IMR-90 (cell line): ENCODE measurements at regions not wholly inside any gene's neighbourhood (a gene's known extent, or its start where the extent isn't known, plus 50 kb on each side); places are given as distances from the start of the nearest gene placed in this dataset.

Experiments used
- ATAC-seq: fragments of 200-7000 bp; cut with Tn5 transposase; 2 replicates; pipeline ENCODE4 v1.9.1; 2020; ENCODE audit warnings: low read depth, mild to moderate bottlenecking, moderate library complexity
- BruUV-seq: library from RNA; stranded (reverse); fragments of 400-500 nt; replicated peaks from 2 replicates; lab custom pipeline; 2021; lab: Mats Ljungman, UMichigan
- CTCF ChIA-PET: fragments of 300-600 bp; formaldehyde crosslinking; extraction: SDS; loops from one replicate; lab custom pipeline; 2021; ENCODE audit warnings: antibody characterized with exemption; lab: Yijun Ruan, JAX
- POLR2A ChIA-PET: fragments of 300-600 bp; sonication (Branson Sonifier 250); formaldehyde crosslinking; loops from one replicate; lab custom pipeline; 2022; ENCODE audit warnings: antibody characterized with exemption; ENCODE audit not compliant: unreplicated experiment; lab: Charles Lee
- DNase-seq: peaks from one replicate; pipeline ENCODE4 v3.0.0; 2013
- H2AFZ ChIP-seq: replicated peaks from 2 replicates; pipeline ENCODE3; 2013; ENCODE audit warnings: low read length, mild to moderate bottlenecking; ENCODE audit not compliant: poor library complexity
- H2AK5ac ChIP-seq: 2 replicates; pipeline ENCODE4 v1.6.1; 2013; ENCODE audit warnings: low read depth, low read length, inconsistent platforms
- H2AK9ac ChIP-seq: replicated peaks from 2 replicates; pipeline ENCODE3; 2013; ENCODE audit warnings: mild to moderate bottlenecking, low read depth, low read length, moderate library complexity; ENCODE audit not compliant: poor library complexity
- H2BK120ac ChIP-seq: 2 replicates; pipeline ENCODE4 v1.6.1; 2013; ENCODE audit warnings: low read depth, low read length, inconsistent platforms
- H2BK15ac ChIP-seq: 3 replicates; pipeline ENCODE4 v1.6.1; 2013; ENCODE audit warnings: low read depth, low read length, inconsistent platforms
- H2BK20ac ChIP-seq: 2 replicates; pipeline ENCODE4 v1.6.1; 2013; ENCODE audit warnings: low read depth, mild to moderate bottlenecking, inconsistent platforms, low read length, moderate library complexity
- H2BK5ac ChIP-seq: 2 replicates; pipeline ENCODE4 v1.6.1; 2013; ENCODE audit warnings: mild to moderate bottlenecking, low read depth, low read length, inconsistent platforms; ENCODE audit not compliant: poor library complexity, severe bottlenecking
- H3K14ac ChIP-seq: replicated peaks from 2 replicates; pipeline ENCODE4 v1.6.1; 2013; ENCODE audit warnings: low read depth, low read length, inconsistent platforms
- H3K18ac ChIP-seq: 2 replicates; pipeline ENCODE4 v1.6.1; 2013; ENCODE audit warnings: low read depth, low read length, control low read depth
- H3K23ac ChIP-seq: 2 replicates; pipeline ENCODE4 v1.6.1; 2013; ENCODE audit warnings: low read depth, low read length, inconsistent platforms
- H3K27ac ChIP-seq: 2 replicates; pipeline ENCODE4 v1.5.1; 2013; ENCODE audit warnings: mild to moderate bottlenecking, control low read depth, low read length; ENCODE audit not compliant: insufficient read depth
- H3K27me3 ChIP-seq: 2 replicates; pipeline ENCODE4 v1.6.1; 2013; ENCODE audit warnings: low read length; ENCODE audit not compliant: control insufficient read depth, insufficient read depth
- H3K36me3 ChIP-seq: 2 replicates; pipeline ENCODE4 v1.6.1; 2013; ENCODE audit warnings: low read length, mixed read lengths; ENCODE audit not compliant: control insufficient read depth, insufficient read depth
- H3K4ac ChIP-seq: 2 replicates; pipeline ENCODE4 v1.6.1; 2013; ENCODE audit warnings: low read depth, low read length, inconsistent platforms
- H3K4me1 ChIP-seq: 2 replicates; pipeline ENCODE4 v1.6.1; 2013; ENCODE audit warnings: low read length, mixed read lengths; ENCODE audit not compliant: control insufficient read depth, insufficient read depth
- H3K4me2 ChIP-seq: 2 replicates; pipeline ENCODE4 v1.6.1; 2013; ENCODE audit warnings: low read depth, mild to moderate bottlenecking, control low read depth, low read length, moderate library complexity
- H3K4me3 ChIP-seq: 2 replicates; pipeline ENCODE4 v1.5.1; 2013; ENCODE audit warnings: low read depth, mild to moderate bottlenecking, control low read depth, low read length, moderate library complexity; ENCODE audit not compliant: insufficient read depth
- H3K56ac ChIP-seq: 2 replicates; pipeline ENCODE4 v1.6.1; 2013; ENCODE audit warnings: low read length, inconsistent platforms; ENCODE audit not compliant: insufficient read depth; ENCODE audit errors: extremely low read depth
- H3K79me1 ChIP-seq, 2 experiments: 2 replicates each; pipeline ENCODE4 v1.6.1; 2013; ENCODE audit warnings: low read length in 2 of 2, inconsistent platforms in 1 of 2, low read depth in 1 of 2
- H3K9ac ChIP-seq: 2 replicates; pipeline ENCODE4 v1.6.1; 2013; ENCODE audit warnings: low read depth, low read length, control low read depth
- H3K9me1 ChIP-seq: 2 replicates; pipeline ENCODE4 v1.6.1; 2013; ENCODE audit warnings: low read length, inconsistent platforms; ENCODE audit not compliant: insufficient read depth
- H3K9me3 ChIP-seq: 2 replicates; pipeline ENCODE4 v1.6.1; 2013; ENCODE audit warnings: low read length; ENCODE audit not compliant: control insufficient read depth, insufficient read depth
- H4K20me1 ChIP-seq: 2 replicates; pipeline ENCODE4 v1.6.1; 2013; ENCODE audit warnings: low read length, inconsistent platforms; ENCODE audit not compliant: insufficient read depth
- H4K5ac ChIP-seq: 2 replicates; pipeline ENCODE4 v1.6.1; 2013; ENCODE audit warnings: mild to moderate bottlenecking, low read depth, low read length, control low read depth
- H4K8ac ChIP-seq, 2 experiments: 2 replicates each; pipeline ENCODE4 v1.6.1; 2013; ENCODE audit warnings: low read depth in 2 of 2, low read length in 2 of 2, control low read depth in 1 of 2, inconsistent platforms in 1 of 2
- H4K91ac ChIP-seq: 2 replicates; pipeline ENCODE4 v1.6.1; 2013; ENCODE audit warnings: low read depth, low read length, inconsistent platforms; ENCODE audit not compliant: insufficient read depth
- BHLHE40 ChIP-seq: fragments of 150-350 bp; IDR thresholded peaks from 2 replicates; pipeline ENCODE4 v1.6.1; 2016; ENCODE audit warnings: mild to moderate bottlenecking, low read depth, low read length
- CTCF ChIP-seq: conservative IDR thresholded peaks from 2 replicates; pipeline ENCODE4 v1.5.1; 2012; ENCODE audit warnings: mild to moderate bottlenecking, low read depth, low read length, improper control_type of control experiment
- MAFK ChIP-seq: IDR thresholded peaks from 2 replicates; pipeline ENCODE4 v1.6.1; 2012; ENCODE audit warnings: low read depth, low read length, improper control_type of control experiment
- POLR2A ChIP-seq: IDR thresholded peaks from 2 replicates; pipeline ENCODE4 v1.6.1; 2012; ENCODE audit warnings: mild to moderate bottlenecking, low read depth, low read length
- RCOR1 ChIP-seq: IDR thresholded peaks from 2 replicates; pipeline ENCODE4 v1.6.1; 2012; ENCODE audit warnings: mild to moderate bottlenecking, low read length, improper control_type of control experiment; ENCODE audit not compliant: insufficient replicate concordance
- SMC3 ChIP-seq: fragments of 150-350 bp; IDR thresholded peaks from 2 replicates; pipeline ENCODE4 v1.6.1; 2016; ENCODE audit warnings: low read depth, mild to moderate bottlenecking, antibody characterized with exemption, low read length, moderate library complexity
- WGBS, 2 experiments: methylation state at CpG; one replicate each; pipeline versions ENCODE4 v1.1.5 to v1.1.7; 2013; ENCODE audit warnings: missing lambda C conversion rate in 2 of 2; ENCODE audit not compliant: insufficient read length in 1 of 2; ENCODE audit errors: extremely low coverage in 2 of 2; 5-methylcytosine and 5-hydroxymethylcytosine counted together
- dilution Hi-C: fragments of 300-500 bp; cut with HindIII; formaldehyde crosslinking; loops from one replicate; pipeline ENCODE4 v1.14.3; 2018; ENCODE audit warnings: low sequenced_read_pairs; ENCODE audit not compliant: unreplicated experiment
- in situ Hi-C: fragments of 300-500 bp; cut with MboI; formaldehyde crosslinking; loops from 3 replicates; pipeline ENCODE4 v1.14.3; 2019; ENCODE audit warnings: low sequenced_read_pairs, inconsistent platforms, mixed read lengths
- intact Hi-C: fragments of 100-400 bp; cut with micrococcal nuclease; formaldehyde crosslinking; loops from 2 replicates; pipeline ENCODE4 v1.10.0; 2022
- TF ChIP-seq, protein P1 (sequence below): fragments of 150-350 bp; IDR thresholded peaks from 2 replicates; pipeline ENCODE4 v1.6.1; 2017; ENCODE audit warnings: mild to moderate bottlenecking, antibody characterized with exemption, low read length, low read depth
- TF ChIP-seq, protein P2 (sequence below): fragments of 150-350 bp; IDR thresholded peaks from 2 replicates; pipeline ENCODE4 v1.6.1; 2016; ENCODE audit warnings: low read depth, mild to moderate bottlenecking, low read length, moderate library complexity, borderline replicate concordance

DNA sequence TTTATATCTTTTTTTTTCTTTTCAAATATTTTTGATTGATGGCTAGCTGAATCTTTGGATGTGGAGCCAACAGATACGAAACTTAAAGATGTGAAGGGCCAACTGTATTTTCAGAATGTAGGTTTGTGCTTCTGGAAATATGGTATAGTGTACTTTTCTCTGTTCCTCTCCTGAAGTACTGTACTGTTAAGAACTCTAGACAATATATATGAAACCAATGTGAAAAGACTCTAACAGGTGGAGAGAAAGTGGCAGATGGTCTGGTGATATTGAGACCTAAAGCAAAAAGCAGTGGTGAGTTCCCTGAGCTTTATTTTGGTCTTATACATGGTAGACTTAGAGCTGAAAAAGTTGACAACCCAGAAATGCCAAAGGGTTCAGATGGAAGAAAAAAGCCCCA is 185.0 kb upstream of the GRIN3A start:
- H4K8ac ChIP-seq: no peak overlapping the region
- H2BK15ac ChIP-seq: no peak overlapping the region
- in situ Hi-C loops: no loop called here
- no peak overlapping the region for H3K23ac ChIP-seq
- H3K9me3 ChIP-seq: peaks cover 8% of the 10 kb centered on the region
- ATAC-seq (no peak), DNase-seq (no peak)
- no peak overlapping the region for H3K4me3 ChIP-seq
- H4K5ac ChIP-seq: no peak overlapping the region
- H3K18ac ChIP-seq: no peak overlapping the region
- H3K27me3 ChIP-seq: no peaks in the 10 kb centered on the region
- no peak overlapping the region for H2BK5ac ChIP-seq
- no peaks in the 10 kb centered on the region for H3K9me1 ChIP-seq
- no peak overlapping the region for H2BK20ac ChIP-seq
- no peak overlapping the region for H3K56ac ChIP-seq
- no CpG with 5 or more reads among the region's 1 CpG for WGBS, 2 experiments
- no peak overlapping the region for H4K91ac ChIP-seq
- BruUV-seq: no TSS peak
- no peak overlapping the region for H2AK5ac ChIP-seq
- POLR2A ChIA-PET: no interaction called here
- no peak overlapping the region for H3K4me2 ChIP-seq
- dilution Hi-C loops: no loop called here
- no peak overlapping the region for H3K9ac ChIP-seq
- no peak overlapping the region for H2BK120ac ChIP-seq
- H2AK9ac ChIP-seq: no peak overlapping the region
- no peak overlapping the region for H3K4ac ChIP-seq
- intact Hi-C loops: no loop called here
- TF ChIP-seq BHLHE40 (no peak), MAFK (no peak), RCOR1 (no peak), SMC3 (no peak), CTCF (no peak), POLR2A (no peak)
- TF ChIP-seq, protein P1, sequence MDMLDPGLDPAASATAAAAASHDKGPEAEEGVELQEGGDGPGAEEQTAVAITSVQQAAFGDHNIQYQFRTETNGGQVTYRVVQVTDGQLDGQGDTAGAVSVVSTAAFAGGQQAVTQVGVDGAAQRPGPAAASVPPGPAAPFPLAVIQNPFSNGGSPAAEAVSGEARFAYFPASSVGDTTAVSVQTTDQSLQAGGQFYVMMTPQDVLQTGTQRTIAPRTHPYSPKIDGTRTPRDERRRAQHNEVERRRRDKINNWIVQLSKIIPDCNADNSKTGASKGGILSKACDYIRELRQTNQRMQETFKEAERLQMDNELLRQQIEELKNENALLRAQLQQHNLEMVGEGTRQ: no peak
- TF ChIP-seq, protein P2, sequence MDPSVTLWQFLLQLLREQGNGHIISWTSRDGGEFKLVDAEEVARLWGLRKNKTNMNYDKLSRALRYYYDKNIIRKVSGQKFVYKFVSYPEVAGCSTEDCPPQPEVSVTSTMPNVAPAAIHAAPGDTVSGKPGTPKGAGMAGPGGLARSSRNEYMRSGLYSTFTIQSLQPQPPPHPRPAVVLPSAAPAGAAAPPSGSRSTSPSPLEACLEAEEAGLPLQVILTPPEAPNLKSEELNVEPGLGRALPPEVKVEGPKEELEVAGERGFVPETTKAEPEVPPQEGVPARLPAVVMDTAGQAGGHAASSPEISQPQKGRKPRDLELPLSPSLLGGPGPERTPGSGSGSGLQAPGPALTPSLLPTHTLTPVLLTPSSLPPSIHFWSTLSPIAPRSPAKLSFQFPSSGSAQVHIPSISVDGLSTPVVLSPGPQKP: no peak
- H3K14ac ChIP-seq: no peak overlapping the region
- no peak overlapping the region for H2AFZ ChIP-seq
- H3K79me1 ChIP-seq: no peaks in the 10 kb centered on the region
- CTCF ChIA-PET: no interaction called here
- no peaks in the 10 kb centered on the region for H3K36me3 ChIP-seq
- no peaks in the 10 kb centered on the region for H3K4me1 ChIP-seq
- no peak overlapping the region for H3K27ac ChIP-seq
- no peaks in the 10 kb centered on the region for H4K20me1 ChIP-seq
